Tibial nerve (tissue), 3 donors: ENCODE measurements at regions not wholly inside any gene's neighbourhood (a gene's known extent, or its start where the extent isn't known, plus 50 kb on each side); places are given as distances from the start of the nearest gene placed in this dataset.

ENCODE experiments used
- POLR2A ChIP-seq, 2 donors: fragments of 450-650 bp; IDR thresholded peaks; one replicate each; pipeline ENCODE4 v1.6.1; 2017; ENCODE audit warnings: antibody characterized with exemption in 2 of 2, mild to moderate bottlenecking in 2 of 2, moderate library complexity in 2 of 2
- TF ChIP-seq, protein P1 (sequence below), 5 experiments: fragments of 200-600 bp in 3 of 5; fragments of 450-650 bp in 2 of 5; sonication (generic) in 3 of 5; IDR thresholded peaks; one replicate each; pipeline ENCODE4 v1.5.1; 2016 to 2019; ENCODE audit warnings: antibody characterized with exemption in 5 of 5, mild to moderate bottlenecking in 3 of 5, moderate library complexity in 2 of 5

DNA sequence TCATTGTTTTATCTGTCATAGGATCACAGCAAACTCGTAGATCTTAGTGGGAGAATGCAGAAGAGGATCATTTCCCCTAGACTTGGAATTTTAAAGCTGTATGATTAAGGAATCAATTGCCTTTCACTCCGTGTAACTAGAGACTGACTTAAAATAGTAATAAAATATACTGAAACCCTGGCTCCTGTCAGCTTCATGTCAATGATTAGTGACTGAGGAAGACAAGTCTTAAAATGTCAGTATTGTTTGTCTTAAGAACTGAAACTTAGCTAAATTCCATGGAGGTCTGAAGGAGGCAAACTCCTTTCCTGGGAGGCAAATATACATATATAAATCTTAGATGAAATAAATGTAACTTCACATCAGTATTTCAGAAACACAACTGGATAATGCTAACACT is 1016.7 kb upstream of the PCDH10 start:
- TF ChIP-seq, protein P1, sequence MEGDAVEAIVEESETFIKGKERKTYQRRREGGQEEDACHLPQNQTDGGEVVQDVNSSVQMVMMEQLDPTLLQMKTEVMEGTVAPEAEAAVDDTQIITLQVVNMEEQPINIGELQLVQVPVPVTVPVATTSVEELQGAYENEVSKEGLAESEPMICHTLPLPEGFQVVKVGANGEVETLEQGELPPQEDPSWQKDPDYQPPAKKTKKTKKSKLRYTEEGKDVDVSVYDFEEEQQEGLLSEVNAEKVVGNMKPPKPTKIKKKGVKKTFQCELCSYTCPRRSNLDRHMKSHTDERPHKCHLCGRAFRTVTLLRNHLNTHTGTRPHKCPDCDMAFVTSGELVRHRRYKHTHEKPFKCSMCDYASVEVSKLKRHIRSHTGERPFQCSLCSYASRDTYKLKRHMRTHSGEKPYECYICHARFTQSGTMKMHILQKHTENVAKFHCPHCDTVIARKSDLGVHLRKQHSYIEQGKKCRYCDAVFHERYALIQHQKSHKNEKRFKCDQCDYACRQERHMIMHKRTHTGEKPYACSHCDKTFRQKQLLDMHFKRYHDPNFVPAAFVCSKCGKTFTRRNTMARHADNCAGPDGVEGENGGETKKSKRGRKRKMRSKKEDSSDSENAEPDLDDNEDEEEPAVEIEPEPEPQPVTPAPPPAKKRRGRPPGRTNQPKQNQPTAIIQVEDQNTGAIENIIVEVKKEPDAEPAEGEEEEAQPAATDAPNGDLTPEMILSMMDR (IDR thresholded peaks at IDR 0.05), result no peak
- TF ChIP-seq POLR2A (IDR thresholded peaks at IDR 0.05), result no peak
